WTC11 (cell line): ENCODE measurements at regions not wholly inside any gene's neighbourhood (a gene's known extent, or its start where the extent isn't known, plus 50 kb on each side); places are given as distances from the start of the nearest gene placed in this dataset.

Source experiments
- ATF3 ChIP-seq: sonication (generic); formaldehyde crosslinking; conservative IDR thresholded peaks from 2 replicates; pipeline ENCODE4 v1.8.1; 2022; ENCODE audit warnings: mild to moderate bottlenecking, missing genetic modification reagents
- CTCF ChIP-seq: fragments of 200-600 bp; IDR thresholded peaks from 2 replicates; pipeline ENCODE4 v1.8.0; 2022; ENCODE audit warnings: antibody characterized with exemption
- E2F5 ChIP-seq: sonication (generic); formaldehyde crosslinking; IDR thresholded peaks from 2 replicates; pipeline ENCODE4 v1.8.1; 2022; ENCODE audit warnings: mild to moderate bottlenecking, moderate library complexity, missing genetic modification reagents
- FOXP1 ChIP-seq: sonication (generic); formaldehyde crosslinking; IDR thresholded peaks from 2 replicates; pipeline ENCODE4 v1.8.0; 2022; ENCODE audit warnings: missing genetic modification reagents, mild to moderate bottlenecking, moderate library complexity, borderline replicate concordance
- KAT7 ChIP-seq: sonication (generic); formaldehyde crosslinking; IDR thresholded peaks from 2 replicates; pipeline ENCODE4 v1.8.1; 2023; ENCODE audit warnings: missing genetic modification reagents, mild to moderate bottlenecking, borderline replicate concordance
- MAX ChIP-seq: sonication (generic); formaldehyde crosslinking; IDR thresholded peaks from 2 replicates; pipeline ENCODE4 v1.8.0; 2022; ENCODE audit warnings: mild to moderate bottlenecking, missing genetic modification reagents
- RORB ChIP-seq: fragments of 250-450 bp; sonication (Bioruptor Pico); IDR thresholded peaks from 2 replicates; pipeline ENCODE4 v1.9.0; 2021; ENCODE audit warnings: mild to moderate bottlenecking
- SOX15 ChIP-seq: fragments of 250-450 bp; sonication (Bioruptor Pico); IDR thresholded peaks from 2 replicates; pipeline ENCODE4 v1.9.0; 2021; ENCODE audit warnings: mild to moderate bottlenecking
- STAT6 ChIP-seq: sonication (generic); formaldehyde crosslinking; conservative IDR thresholded peaks from 2 replicates; pipeline ENCODE4 v1.8.1; 2023; ENCODE audit warnings: mild to moderate bottlenecking, low read depth, missing genetic modification reagents, moderate library complexity
- TEAD4 ChIP-seq: sonication (generic); formaldehyde crosslinking; IDR thresholded peaks from 2 replicates; pipeline ENCODE4 v1.8.0; 2022; ENCODE audit warnings: mild to moderate bottlenecking, missing genetic modification reagents
- ZBTB21 ChIP-seq: sonication (generic); formaldehyde crosslinking; IDR thresholded peaks from 2 replicates; pipeline ENCODE4 v1.8.1; 2023; ENCODE audit warnings: mild to moderate bottlenecking, missing genetic modification reagents, borderline replicate concordance

- TF ChIP-seq CTCF (no peak), TEAD4 (CRISPR knock-in tag) (no peak), ZBTB21 (CRISPR knock-in tag) (no peak), FOXP1 (no peak), STAT6 (CRISPR knock-in tag) (no peak), ATF3 (CRISPR knock-in tag) (no peak), MAX (CRISPR knock-in tag) (no peak), KAT7 (CRISPR knock-in tag) (no peak), E2F5 (CRISPR knock-in tag) (no peak), SOX15 (no peak), RORB (no peak)
These were observed 548.9 kb upstream of the SPRY2 start for GRCh38 chr13:80889829-80890228.
